HFFc6 (cell line): ENCODE measurements at regions not wholly inside any gene's neighbourhood (a gene's known extent, or its start where the extent isn't known, plus 50 kb on each side); places are given as distances from the start of the nearest gene placed in this dataset.
A peak's percentile ranks its signal among the peaks of the same experiment; 100 is the strongest.

ENCODE experiments used
- DNase-seq: peaks from one replicate; pipeline ENCODE4 v3.0.0-alpha.2; 2018
- H3K27ac Mint-ChIP-seq: 2 replicates; pipeline ENCODE4 v1.8.0; 2020; ENCODE audit warnings: mild to moderate bottlenecking, mixed read lengths
- H3K27me3 Mint-ChIP-seq: 2 replicates; pipeline ENCODE4 v1.8.0; 2021; ENCODE audit warnings: mild to moderate bottlenecking, moderate library complexity, mixed read lengths; ENCODE audit not compliant: insufficient read depth
- H3K36me3 Mint-ChIP-seq: 2 replicates; pipeline ENCODE4 v1.8.0; 2021; ENCODE audit warnings: low read depth, mixed read lengths
- H3K4me1 Mint-ChIP-seq: 2 replicates; pipeline ENCODE4 v1.8.0; 2020; ENCODE audit warnings: low read depth, mixed read lengths
- H3K4me3 Mint-ChIP-seq: 2 replicates; pipeline ENCODE4 v1.8.0; 2020; ENCODE audit warnings: mild to moderate bottlenecking, moderate library complexity, mixed read lengths
- H3K9me3 Mint-ChIP-seq: 2 replicates; pipeline ENCODE4 v1.8.0; 2020; ENCODE audit warnings: mild to moderate bottlenecking, mixed read lengths
- CTCF ChIP-seq: fragments of 200-600 bp; sonication (generic); IDR thresholded peaks from 2 replicates; pipeline ENCODE4 v1.5.0; 2021; ENCODE audit warnings: antibody characterized with exemption, mild to moderate bottlenecking

GRCh38 chr4:38461342-38461741, 202.7 kb upstream of the KLF3 start:
- H3K27ac Mint-ChIP-seq = no peak overlapping the region
- no peak for TF ChIP-seq CTCF
- no peaks in the 10 kb centered on the region for H3K36me3 Mint-ChIP-seq
- DNase-seq = peak; percentile 10
- H3K4me3 Mint-ChIP-seq = no peak overlapping the region
- no peaks in the 10 kb centered on the region for H3K4me1 Mint-ChIP-seq
- H3K9me3 Mint-ChIP-seq = no peaks in the 10 kb centered on the region
- peaks cover 3% of the 10 kb centered on the region for H3K27me3 Mint-ChIP-seq

GRCh38 chr4:38462367-38463055, 201.5 kb upstream of the KLF3 start:
- Mint-ChIP-seq H3K4me3 (no peak overlapping the region), H3K27ac (no peak overlapping the region), H3K4me1 (no peaks in the 10 kb centered on the region), H3K9me3 (no peaks in the 10 kb centered on the region; the same call in 1 of the 2 replicates), H3K27me3 (peaks cover 6% of the 10 kb centered on the region), H3K36me3 (no peaks in the 10 kb centered on the region)
- no peak for DNase-seq
- no peak for TF ChIP-seq CTCF

GRCh38 chr4:38463268-38463958, 200.6 kb upstream of the KLF3 start:
- no peaks in the 10 kb centered on the region; the same call in 1 of the 2 replicates for H3K9me3 Mint-ChIP-seq
- no peak for DNase-seq
- no peaks in the 10 kb centered on the region for H3K36me3 Mint-ChIP-seq
- H3K27me3 Mint-ChIP-seq = peaks cover 6% of the 10 kb centered on the region
- H3K27ac Mint-ChIP-seq = no peak overlapping the region
- H3K4me3 Mint-ChIP-seq = no peak overlapping the region
- H3K4me1 Mint-ChIP-seq = no peaks in the 10 kb centered on the region
- no peak for TF ChIP-seq CTCF

- no peaks in the 10 kb centered on the region; the same call in 1 of the 2 replicates for H3K9me3 Mint-ChIP-seq
- no peak overlapping the region for H3K4me3 Mint-ChIP-seq
- TF ChIP-seq CTCF = no peak
- H3K36me3 Mint-ChIP-seq = no peaks in the 10 kb centered on the region
- H3K27me3 Mint-ChIP-seq = peaks cover 6% of the 10 kb centered on the region
- H3K27ac Mint-ChIP-seq = no peak overlapping the region
- no peaks in the 10 kb centered on the region for H3K4me1 Mint-ChIP-seq
- no peak for DNase-seq
Measured at GRCh38 chr4:38464328-38464727, 199.7 kb upstream of the KLF3 start.

- H3K9me3 Mint-ChIP-seq = no peaks in the 10 kb centered on the region; the same call in 1 of the 2 replicates
- no peak for DNase-seq
- no peaks in the 10 kb centered on the region for H3K36me3 Mint-ChIP-seq
- H3K4me1 Mint-ChIP-seq = no peaks in the 10 kb centered on the region
- TF ChIP-seq CTCF = no peak
- peaks cover 8% of the 10 kb centered on the region for H3K27me3 Mint-ChIP-seq
- no peak overlapping the region for H3K4me3 Mint-ChIP-seq
- H3K27ac Mint-ChIP-seq = no peak overlapping the region
Measured at GRCh38 chr4:38466401-38466800, 197.6 kb upstream of the KLF3 start.
